HG03521 (cell line): ENCODE measurements at regions not wholly inside any gene's neighbourhood (a gene's known extent, or its start where the extent isn't known, plus 50 kb on each side); places are given as distances from the start of the nearest gene placed in this dataset.

Experiments
- ATAC-seq: cut with Tn5 transposase; IDR thresholded peaks from one replicate; pipeline ENCODE4 v1.9.1; 2021; ENCODE audit warnings: mild to moderate bottlenecking, moderate library complexity; ENCODE audit not compliant: unreplicated experiment

GRCh38 chr4:71151054-71151453 lies 157.6 kb downstream of the DCK start:
- no peak for ATAC-seq

GRCh38 chr4:71156616-71157015 lies 163.2 kb downstream of the DCK start:
- no peak for ATAC-seq

DNA sequence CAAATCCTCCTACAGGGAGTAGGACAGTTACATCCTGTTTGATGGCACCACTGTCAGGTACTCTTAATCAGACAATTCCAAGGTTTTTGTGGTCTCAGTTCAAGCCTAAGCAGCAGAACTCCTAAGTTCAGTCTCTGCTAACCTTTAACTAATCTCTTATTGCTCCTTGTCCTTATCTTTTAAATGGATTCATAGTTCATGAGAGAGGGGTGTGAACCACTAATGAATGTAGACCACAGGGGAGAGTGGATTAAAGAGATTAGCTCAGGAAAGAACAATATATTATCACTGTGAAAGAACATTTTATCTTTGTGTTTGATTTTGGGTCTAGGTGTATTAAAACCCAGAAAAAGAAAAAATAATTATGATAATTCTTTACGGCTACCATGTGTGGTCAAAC lies 168.9 kb downstream of the DCK start:
- ATAC-seq: no peak

DNA sequence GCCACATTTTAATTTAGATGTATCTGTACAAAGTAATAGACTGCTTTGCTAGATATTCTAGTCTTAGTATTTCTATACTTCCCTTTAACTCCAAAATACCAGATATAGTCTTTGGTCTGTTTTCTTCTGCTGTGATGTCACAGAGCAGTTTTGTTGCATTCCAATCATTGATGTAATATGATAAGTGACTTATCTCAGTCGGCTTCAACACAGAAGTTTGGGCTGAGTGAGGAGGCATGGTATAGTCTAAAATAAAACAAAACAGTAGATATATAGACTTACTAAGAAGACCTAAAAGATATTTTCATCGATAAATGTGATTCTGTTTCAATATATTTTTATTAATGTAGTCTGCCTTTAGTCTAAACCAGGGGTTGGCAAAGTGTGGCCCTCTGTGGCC lies 169.9 kb downstream of the DCK start:
- ATAC-seq: no peak

- ATAC-seq: no peak
Measured at GRCh38 chr4:71167083-71167482, 171.7 kb upstream of the SLC4A4 start.

GRCh38 chr4:71171592-71171991 lies 167.2 kb upstream of the SLC4A4 start:
- ATAC-seq: no peak

DNA sequence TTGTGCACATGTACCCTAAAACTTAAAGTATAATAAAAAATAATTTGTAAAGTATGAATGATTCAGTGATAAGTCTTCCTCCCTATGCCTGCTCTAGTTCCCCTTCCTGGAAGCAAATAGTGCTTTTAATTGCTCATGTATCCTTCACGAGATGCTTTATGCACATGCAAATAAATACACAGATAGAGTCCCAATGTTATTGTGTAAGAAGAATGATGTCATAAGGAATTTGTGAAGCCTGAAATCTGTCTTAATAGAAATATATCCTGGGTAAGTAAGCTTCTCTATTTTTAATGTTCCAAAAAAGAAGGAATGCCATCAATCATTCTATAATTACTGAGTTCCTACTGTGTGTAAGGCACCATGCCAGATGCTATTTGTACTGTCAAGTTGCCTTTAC lies 157.5 kb upstream of the SLC4A4 start:
- no peak for ATAC-seq

DNA sequence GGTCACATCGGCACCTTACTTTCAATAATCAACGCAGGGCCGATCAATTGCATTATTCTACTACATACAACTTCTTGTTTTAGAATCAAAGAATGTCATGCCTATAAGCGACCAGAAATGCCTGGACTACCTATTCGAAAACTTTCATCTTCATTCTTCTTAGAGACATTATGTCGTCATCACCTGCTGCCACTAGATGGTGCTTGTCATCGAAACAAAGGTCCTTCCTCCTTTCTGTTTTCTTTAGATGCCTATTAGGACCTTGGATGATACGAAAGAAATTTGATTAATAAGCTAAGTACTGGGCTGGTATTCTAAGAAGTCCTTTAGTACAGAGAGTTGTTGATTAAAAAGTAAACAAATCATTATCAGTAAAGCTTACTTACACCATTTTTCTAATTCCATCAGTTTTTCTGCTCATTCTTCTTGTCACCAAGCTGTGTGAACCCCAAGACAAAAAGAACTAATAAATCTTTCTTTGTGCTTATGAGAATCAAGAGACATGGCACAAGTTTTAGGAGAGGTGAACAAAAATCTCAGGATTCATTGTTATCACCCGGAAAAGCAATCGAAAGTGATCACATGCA lies 154.5 kb upstream of the SLC4A4 start:
- peak; percentile 45 for ATAC-seq

DNA sequence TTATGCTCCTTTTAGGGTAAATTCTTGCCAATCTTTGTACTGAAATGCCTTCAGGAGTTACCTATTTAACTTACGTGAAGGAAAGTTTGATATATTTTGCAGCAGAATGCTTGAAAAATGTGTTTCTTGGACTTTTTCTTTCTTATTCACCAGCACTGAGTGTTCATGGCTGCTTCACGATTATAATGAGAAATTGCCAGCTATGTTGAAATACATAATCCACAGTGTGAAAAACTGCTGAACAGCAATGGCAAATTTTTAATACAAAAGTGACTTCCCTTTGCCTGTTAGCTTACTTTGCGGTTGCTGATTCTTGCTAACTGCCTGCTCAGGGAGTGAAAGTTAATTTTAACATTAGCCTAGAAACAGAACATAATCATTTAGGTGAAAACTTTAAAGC lies 153.8 kb upstream of the SLC4A4 start:
- no peak for ATAC-seq

- no peak for ATAC-seq
Measured at GRCh38 chr4:71186257-71186565, 152.6 kb upstream of the SLC4A4 start.

GRCh38 chr4:71186566-71187403 lies 152.0 kb upstream of the SLC4A4 start:
- ATAC-seq: peak; percentile 33

- ATAC-seq: peak; percentile 23
Measured at GRCh38 chr4:71187404-71188155, 151.2 kb upstream of the SLC4A4 start.

GRCh38 chr4:71188156-71188640 lies 150.6 kb upstream of the SLC4A4 start:
- ATAC-seq: no peak

- ATAC-seq: no peak
Measured at GRCh38 chr4:71188951-71189350, 149.9 kb upstream of the SLC4A4 start.

GRCh38 chr4:71189471-71189870 lies 149.3 kb upstream of the SLC4A4 start:
- no peak for ATAC-seq

- no peak for ATAC-seq
Measured at GRCh38 chr4:71194454-71194853, 144.4 kb upstream of the SLC4A4 start.

GRCh38 chr4:71195924-71196323 lies 142.9 kb upstream of the SLC4A4 start:
- no peak for ATAC-seq

- ATAC-seq: no peak
Measured at GRCh38 chr4:71198958-71199357, 139.9 kb upstream of the SLC4A4 start.

- ATAC-seq: no peak
Measured at GRCh38 chr4:71201057-71201456, 137.8 kb upstream of the SLC4A4 start.

DNA sequence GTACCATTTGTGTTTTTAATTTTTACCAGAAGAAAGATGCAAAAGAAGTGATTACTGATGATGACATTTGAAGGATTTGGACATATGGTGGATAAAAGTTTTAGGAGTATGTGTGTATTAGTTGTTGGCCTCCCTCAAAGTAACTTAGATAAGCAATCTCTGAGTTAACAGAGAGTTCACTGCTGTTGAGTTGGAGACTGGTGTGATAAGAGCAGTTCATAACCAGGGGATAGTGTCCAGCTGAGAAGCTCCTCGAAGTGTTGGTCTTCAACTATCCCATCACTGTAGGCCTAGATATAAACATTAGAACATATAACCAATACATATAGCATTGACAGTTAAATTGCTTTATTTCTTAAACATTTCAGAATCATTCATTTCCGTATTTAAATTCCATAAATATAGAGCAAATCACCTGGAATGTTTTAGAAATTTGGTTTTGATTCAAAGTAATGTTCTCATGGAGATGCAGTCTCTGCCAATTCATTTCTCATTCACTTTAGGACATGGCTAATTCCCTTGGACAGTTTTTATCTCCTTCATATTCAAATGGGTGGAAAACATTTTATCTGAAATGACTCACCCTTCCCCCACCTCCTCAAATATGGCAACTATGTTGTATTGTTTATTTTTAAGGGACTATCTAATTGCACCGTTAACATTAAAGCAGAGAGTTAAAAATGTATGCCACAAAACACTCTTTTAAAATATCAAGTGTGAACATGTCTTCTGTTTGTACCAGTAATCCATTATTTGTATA lies 136.8 kb upstream of the SLC4A4 start:
- no peak for ATAC-seq

DNA sequence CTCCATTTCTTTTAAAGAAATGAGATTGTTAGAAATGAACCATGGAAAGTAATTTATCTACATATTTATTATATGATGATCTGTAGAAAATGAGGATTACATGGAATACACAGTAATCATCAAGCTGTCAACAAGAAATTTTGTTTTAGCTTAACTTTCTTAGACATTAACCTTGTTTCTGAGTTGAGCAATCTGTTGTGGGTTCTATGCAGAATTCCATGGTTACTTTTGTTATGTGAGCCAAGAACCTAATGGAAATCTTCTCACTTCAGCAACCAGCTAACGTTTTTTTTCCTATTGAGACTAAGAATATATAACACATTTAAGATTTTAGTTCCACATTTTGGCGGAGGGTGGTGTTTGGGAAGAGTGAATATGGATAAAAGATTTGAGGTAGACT lies 136.1 kb upstream of the SLC4A4 start:
- ATAC-seq: no peak
